Umbilical cord (tissue), 1 donor: ENCODE measurements at regions not wholly inside any gene's neighbourhood (a gene's known extent, or its start where the extent isn't known, plus 50 kb on each side); places are given as distances from the start of the nearest gene placed in this dataset.

Experiments used
- DNase-seq: peaks from one replicate; pipeline ENCODE4 v3.0.0-alpha.2; 2015; ENCODE audit warnings: low spot score

DNA sequence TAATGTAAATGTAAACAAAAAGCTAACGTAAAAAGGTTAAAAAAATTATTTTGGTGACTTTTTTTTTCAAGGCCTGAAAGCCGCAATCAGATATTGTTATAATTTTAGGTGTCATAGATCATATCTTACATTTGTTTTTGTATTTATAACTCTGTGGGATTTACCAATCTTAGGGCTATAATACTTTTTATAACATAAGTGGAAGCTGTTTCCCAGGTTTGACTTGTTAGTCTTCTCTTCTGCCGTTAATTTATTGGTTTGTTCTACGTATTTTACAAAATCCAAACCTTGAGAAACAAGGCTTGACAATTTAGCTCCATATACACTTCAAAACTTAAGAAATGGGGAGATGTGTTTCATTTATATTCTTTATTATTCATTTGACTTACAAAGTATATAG is 119.4 kb downstream of the EVX1 start:
- DNase-seq = no peak

DNA sequence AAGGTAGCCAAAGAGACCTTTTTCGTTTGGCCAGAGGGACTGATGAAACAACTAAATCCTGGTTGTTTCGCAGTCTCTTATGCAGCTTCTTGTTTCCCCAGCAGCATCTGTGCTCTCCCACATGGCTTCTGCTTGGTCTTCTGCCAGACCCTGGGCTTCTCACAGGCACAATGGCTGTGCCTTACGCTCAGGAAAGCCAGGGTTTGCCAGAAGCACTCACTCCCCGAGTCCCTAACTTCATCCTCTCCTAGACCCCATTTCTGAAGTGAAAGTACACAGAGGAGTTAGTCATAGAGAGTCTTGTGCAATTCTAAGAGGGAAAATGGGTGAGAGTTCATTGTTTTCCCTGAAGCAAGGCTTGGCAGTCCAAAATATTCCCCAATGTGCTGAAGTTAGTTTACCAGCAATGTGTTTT is 121.7 kb downstream of the EVX1 start:
- DNase-seq = peak; percentile 62

- DNase-seq = no peak
Measured at GRCh38 chr7:27367179-27367932, 124.8 kb downstream of the EVX1 start.

- no peak for DNase-seq
Measured at GRCh38 chr7:27367933-27368549, 125.4 kb downstream of the EVX1 start.

DNA sequence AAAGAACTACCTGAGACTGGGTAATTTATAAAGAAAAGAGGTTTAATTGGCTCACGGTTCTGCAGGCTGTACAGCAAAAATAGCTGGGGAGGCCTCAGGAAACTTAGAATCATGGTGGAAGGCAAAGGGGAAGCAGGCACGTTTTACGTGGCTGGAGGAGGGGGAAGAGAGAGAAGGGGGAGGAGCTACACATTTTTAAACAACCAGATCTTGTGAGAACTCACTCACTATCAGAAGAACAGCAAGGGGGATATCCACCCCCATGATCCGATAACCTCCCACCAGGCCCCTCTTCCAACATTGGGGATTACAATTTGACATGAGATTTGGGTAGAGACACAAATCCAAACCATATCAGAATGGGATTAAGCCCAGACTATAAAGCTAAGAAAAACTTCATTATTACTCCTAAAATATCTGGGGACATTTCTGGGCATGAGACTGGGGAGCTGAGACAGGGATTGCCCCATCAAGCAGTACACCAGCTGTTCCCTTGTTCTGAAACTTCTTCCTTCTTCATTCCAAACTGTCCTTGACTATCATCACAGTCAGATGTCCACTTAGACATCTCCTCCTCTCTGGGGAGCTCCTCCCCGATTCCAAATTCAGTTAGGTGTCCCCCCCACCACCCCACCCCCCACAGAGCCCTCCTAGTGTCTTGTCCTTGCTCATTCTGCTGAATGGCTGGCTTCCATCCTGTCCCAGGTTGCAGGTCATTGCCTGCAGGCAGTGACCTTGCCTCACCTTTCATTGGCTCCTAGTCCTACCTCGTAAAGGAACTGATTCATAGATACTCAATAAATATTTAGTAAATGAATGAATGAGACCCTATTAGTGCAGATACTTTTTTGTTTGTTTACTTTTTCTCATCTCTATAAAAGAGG is 132.6 kb downstream of the EVX1 start:
- no peak for DNase-seq

- peak; percentile 22 for DNase-seq
Measured at GRCh38 chr7:27375958-27376357, 133.4 kb downstream of the EVX1 start.

DNA sequence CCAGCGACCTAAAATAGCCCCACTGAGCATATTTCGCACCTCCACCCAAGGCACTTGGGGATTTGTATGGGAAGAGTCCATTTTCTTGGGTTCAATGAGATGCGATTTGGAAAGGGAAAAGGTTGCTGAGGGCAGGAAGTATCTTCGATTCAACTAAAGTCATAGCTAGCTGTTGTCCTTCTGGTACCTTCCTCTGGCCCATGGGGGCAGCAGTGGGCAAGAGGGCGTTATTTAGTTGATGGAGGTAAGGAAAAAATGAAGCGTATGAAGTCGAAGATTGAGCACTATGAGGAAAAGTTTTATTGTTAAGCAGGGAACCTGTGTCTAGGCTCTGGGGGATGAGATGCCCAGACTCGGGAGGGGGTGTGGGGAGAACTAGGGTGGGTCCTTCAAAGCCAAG is 135.4 kb downstream of the EVX1 start:
- no peak for DNase-seq

GRCh38 chr7:27382307-27382706 is 139.7 kb downstream of the EVX1 start:
- DNase-seq = no peak

DNA sequence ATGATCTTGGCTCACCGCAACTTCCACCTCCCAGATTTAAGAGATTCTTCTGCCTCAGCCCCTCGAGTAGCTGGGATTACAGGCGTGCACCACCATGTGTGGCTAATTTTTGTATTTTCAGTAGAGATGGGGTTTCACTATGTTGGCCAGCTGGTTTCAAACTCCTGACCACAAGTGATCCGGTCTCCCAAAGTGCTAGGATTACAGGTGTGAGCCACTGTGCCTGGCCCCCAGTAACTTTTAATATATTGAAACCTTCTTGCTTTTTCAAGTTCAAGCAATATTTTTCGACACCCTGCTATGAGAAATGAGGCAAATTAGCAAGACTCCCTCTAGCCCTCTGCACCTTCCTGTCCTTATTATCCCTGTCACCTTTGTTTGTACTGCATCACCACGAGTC is 144.0 kb downstream of the EVX1 start:
- no peak for DNase-seq

- no peak for DNase-seq
Measured at GRCh38 chr7:27387864-27388263, 145.3 kb downstream of the EVX1 start.

DNA sequence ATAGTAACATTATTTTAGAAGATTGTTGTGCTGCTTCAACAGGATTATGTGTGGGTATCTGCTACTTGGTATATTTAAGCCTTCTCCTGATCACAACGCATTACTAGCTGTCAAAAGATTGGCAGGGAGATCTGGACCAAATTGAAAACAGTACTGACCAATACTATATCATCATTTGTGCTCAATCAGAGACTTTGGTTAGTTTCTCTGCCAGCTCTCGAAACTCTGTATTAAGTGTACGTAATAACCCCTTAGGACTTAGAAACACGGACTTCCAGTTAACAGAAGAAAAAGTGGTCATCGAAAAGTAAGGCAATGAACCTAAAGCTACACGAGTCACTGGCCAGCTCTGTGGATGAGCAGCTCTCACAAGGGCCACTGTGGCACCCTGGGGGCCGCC is 146.0 kb downstream of the EVX1 start:
- DNase-seq = no peak

DNA sequence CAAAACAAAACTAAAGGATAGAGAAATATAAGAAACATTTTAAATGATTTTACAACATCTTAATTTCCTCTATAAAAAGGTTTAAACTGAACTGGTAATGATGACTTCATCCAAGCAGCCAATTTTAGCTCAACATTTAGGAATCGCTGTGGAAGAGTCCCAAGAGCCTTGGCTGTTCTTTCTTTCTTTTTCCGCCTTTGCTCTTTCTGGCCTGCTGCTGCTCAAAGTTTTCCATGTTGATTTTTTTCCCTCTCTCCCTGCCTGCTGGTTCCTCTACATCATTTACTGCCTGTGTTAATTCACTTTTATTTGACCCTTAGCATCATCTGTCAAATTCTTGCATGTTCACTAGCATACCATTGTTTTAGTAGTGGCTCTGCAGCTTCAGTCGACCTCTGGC is 146.9 kb downstream of the EVX1 start:
- peak; percentile 26 for DNase-seq

- DNase-seq = no peak
Measured at GRCh38 chr7:27392477-27392876, 149.9 kb downstream of the EVX1 start.

- no peak for DNase-seq
Measured at GRCh38 chr7:27394871-27395270, 152.3 kb downstream of the EVX1 start.

DNA sequence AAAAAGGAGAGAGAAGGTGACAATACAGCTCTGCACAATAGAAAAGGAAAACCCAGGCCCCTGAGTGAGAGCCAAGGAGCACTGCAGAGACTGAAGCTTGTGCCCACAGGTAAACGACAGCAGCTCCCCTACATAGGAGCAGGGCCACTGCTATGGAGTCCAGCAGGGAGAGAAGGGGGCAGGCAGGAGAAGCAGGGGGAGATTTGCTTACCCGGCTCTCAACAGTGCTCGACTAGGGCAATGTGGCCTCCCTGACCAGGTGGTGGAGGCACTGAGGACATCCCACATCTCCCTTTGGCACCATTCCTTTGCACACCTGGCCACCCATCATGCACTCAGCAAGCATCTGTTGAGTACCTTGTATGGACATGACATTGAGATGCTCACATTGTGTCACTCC is 153.0 kb downstream of the EVX1 start:
- DNase-seq = no peak

DNA sequence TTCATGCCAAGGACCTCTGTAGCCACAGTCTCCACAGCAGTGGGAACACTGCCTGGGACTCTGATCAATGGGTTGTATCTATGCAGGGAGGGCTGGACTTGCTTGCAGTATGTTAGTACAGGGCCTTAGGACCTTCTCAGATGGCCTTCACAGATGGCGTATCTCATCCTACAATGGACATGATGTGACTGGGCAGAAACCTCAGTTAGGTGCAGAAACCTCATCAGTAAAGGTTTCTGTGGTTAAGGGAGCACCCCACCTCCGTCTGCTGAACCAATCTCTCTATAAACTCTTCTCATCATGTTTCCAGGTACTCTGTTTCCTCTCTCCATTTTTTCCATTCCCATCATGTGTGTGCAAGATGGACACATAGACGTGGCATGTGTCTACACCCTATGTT is 154.9 kb downstream of the EVX1 start:
- no peak for DNase-seq

DNA sequence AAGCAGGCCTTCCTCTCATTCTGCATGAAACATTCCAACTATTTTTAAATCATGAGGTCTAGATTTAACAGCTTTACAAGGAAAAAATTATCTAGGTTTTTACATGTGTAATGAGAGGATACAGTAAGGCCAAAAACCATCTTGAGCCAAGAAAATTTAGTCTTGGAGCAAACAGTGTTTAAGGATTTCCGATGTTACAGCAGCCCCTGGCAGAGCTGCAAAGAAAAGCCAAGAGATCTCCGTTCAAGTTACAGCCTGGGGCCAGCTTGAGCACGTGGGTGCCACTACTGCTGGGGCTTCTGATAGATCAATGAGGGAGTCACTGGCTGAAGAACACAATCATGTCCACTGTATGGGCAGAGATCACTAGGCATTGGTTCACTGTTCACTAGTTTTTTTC is 156.2 kb downstream of the EVX1 start:
- peak; percentile 72 for DNase-seq

- no peak for DNase-seq
Measured at GRCh38 chr7:27399791-27400567, 157.4 kb downstream of the EVX1 start.

GRCh38 chr7:27405780-27406179 is 163.2 kb downstream of the EVX1 start:
- DNase-seq = no peak

DNA sequence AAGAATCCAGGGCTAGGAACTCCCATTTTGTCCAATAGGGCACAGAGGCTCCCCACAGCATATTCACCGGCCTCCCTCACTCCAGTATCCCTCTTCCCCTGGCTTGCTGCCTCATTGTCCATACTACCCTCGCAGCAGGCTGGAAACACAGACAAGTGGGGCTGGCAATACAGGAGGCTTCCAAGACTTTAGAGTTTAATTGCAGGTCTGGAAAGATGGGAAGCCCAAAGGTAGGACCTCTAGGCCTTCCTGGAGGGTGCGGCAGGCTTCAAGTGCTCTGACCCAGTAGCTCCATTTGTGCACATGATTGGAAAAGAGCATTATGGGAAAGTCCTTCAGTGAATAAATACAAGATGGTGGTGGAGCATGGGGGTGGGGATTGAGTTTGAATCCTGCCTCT is 166.7 kb downstream of the EVX1 start:
- DNase-seq = no peak

- DNase-seq = no peak
Measured at GRCh38 chr7:27409776-27410175, 167.2 kb downstream of the EVX1 start.
